GM12878 (cell line): ENCODE measurements at regions not wholly inside any gene's neighbourhood (a gene's known extent, or its start where the extent isn't known, plus 50 kb on each side); places are given as distances from the start of the nearest gene placed in this dataset.
"Not testable (repeated sequence)": the region's sequence is repeated elsewhere in the genome, so short reads cannot be mapped to it uniquely, and the experiment has no call there.

Experiments
- PAX8 ChIP-seq: fragments of 450-650 bp; IDR thresholded peaks from 2 replicates; pipeline ENCODE4 v1.6.1; 2017; ENCODE audit warnings: mild to moderate bottlenecking, moderate library complexity
- TBL1XR1 ChIP-seq: IDR thresholded peaks from 2 replicates; pipeline ENCODE4 v1.6.1; 2012; ENCODE audit warnings: low read depth, low read length, improper control_type of control experiment
- TF ChIP-seq, protein P1 (sequence below): IDR thresholded peaks from 2 replicates; pipeline ENCODE4 v1.6.1; 2011; ENCODE audit warnings: low read depth, mild to moderate bottlenecking, low read length, moderate library complexity, borderline replicate concordance; ENCODE audit errors: extremely low read depth
- TF ChIP-seq, protein P2 (sequence below), 3 experiments: IDR thresholded peaks in 2 of 3; conservative IDR thresholded peaks in 1 of 3; 2 replicates each; pipeline ENCODE4 v1.5.1; 2011; ENCODE audit warnings: low read depth in 3 of 3, low read length in 3 of 3, mild to moderate bottlenecking in 3 of 3, control low read depth in 2 of 3, moderate library complexity in 2 of 3, inconsistent platforms in 1 of 3, mixed read lengths in 1 of 3; ENCODE audit not compliant: control insufficient read depth in 2 of 3, insufficient read depth in 1 of 3; ENCODE audit errors: extremely low read depth in 1 of 3
- TF ChIP-seq, protein P3 (sequence below): IDR thresholded peaks from 2 replicates; pipeline ENCODE4 v1.6.1; 2012; ENCODE audit warnings: low read depth, low read length, improper control_type of control experiment
- TF ChIP-seq, protein P4 (sequence below): IDR thresholded peaks from 2 replicates; pipeline ENCODE4 v1.6.1; 2011; ENCODE audit warnings: borderline replicate concordance, low read depth, mild to moderate bottlenecking, moderate library complexity, low read length; ENCODE audit not compliant: insufficient read depth, poor library complexity, severe bottlenecking

DNA sequence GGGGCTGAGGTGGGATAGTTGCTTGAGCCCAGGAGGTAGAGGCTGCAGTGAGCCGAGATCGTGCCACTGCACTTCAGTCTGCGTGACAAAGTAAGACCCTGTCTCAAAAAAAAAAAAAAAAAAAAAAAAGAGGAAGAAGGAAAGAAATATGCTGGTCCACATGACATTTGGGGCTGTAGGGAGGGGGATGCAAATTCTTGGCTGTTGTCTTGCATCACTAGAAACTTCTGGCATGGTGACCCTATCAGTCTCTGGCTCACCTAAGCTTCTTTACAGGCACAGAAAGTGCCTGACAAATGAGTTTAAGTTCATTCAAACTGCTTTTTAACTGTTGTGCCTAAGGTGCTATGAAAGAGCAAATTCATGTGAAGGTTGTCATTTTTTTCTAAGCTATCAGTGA is 93.5 kb downstream of the NBPF8 start:
- TF ChIP-seq, protein P1, sequence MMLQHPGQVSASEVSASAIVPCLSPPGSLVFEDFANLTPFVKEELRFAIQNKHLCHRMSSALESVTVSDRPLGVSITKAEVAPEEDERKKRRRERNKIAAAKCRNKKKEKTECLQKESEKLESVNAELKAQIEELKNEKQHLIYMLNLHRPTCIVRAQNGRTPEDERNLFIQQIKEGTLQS, result not testable (repeated sequence)
- TF ChIP-seq, protein P2, sequence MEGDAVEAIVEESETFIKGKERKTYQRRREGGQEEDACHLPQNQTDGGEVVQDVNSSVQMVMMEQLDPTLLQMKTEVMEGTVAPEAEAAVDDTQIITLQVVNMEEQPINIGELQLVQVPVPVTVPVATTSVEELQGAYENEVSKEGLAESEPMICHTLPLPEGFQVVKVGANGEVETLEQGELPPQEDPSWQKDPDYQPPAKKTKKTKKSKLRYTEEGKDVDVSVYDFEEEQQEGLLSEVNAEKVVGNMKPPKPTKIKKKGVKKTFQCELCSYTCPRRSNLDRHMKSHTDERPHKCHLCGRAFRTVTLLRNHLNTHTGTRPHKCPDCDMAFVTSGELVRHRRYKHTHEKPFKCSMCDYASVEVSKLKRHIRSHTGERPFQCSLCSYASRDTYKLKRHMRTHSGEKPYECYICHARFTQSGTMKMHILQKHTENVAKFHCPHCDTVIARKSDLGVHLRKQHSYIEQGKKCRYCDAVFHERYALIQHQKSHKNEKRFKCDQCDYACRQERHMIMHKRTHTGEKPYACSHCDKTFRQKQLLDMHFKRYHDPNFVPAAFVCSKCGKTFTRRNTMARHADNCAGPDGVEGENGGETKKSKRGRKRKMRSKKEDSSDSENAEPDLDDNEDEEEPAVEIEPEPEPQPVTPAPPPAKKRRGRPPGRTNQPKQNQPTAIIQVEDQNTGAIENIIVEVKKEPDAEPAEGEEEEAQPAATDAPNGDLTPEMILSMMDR (IDR thresholded peaks at IDR 0.05 in 2 of 3, conservative IDR thresholded peaks at IDR 0.05 in 1 of 3; ENCODE audit: control insufficient read depth in 2 of 3, extremely low read depth in 1 of 3, insufficient read depth in 1 of 3, low read depth in 3 of 3, low read length in 3 of 3), result not testable (repeated sequence)
- not testable (repeated sequence) for TF ChIP-seq TBL1XR1, PAX8
- TF ChIP-seq, protein P3, sequence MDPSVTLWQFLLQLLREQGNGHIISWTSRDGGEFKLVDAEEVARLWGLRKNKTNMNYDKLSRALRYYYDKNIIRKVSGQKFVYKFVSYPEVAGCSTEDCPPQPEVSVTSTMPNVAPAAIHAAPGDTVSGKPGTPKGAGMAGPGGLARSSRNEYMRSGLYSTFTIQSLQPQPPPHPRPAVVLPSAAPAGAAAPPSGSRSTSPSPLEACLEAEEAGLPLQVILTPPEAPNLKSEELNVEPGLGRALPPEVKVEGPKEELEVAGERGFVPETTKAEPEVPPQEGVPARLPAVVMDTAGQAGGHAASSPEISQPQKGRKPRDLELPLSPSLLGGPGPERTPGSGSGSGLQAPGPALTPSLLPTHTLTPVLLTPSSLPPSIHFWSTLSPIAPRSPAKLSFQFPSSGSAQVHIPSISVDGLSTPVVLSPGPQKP, result not testable (repeated sequence)
- TF ChIP-seq, protein P4, sequence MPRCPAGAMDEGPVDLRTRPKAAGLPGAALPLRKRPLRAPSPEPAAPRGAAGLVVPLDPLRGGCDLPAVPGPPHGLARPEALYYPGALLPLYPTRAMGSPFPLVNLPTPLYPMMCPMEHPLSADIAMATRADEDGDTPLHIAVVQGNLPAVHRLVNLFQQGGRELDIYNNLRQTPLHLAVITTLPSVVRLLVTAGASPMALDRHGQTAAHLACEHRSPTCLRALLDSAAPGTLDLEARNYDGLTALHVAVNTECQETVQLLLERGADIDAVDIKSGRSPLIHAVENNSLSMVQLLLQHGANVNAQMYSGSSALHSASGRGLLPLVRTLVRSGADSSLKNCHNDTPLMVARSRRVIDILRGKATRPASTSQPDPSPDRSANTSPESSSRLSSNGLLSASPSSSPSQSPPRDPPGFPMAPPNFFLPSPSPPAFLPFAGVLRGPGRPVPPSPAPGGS, result not testable (repeated sequence)
